GM19395 (cell line): ENCODE measurements at regions not wholly inside any gene's neighbourhood (a gene's known extent, or its start where the extent isn't known, plus 50 kb on each side); places are given as distances from the start of the nearest gene placed in this dataset.

Source experiments
- ATAC-seq: cut with Tn5 transposase; IDR thresholded peaks from one replicate; pipeline ENCODE4 v1.9.1; 2021; ENCODE audit warnings: mild to moderate bottlenecking, moderate library complexity; ENCODE audit not compliant: unreplicated experiment

GRCh38 chr15:70198441-70199123 lies 100.9 kb upstream of the TLE3 start:
- ATAC-seq: no peak

GRCh38 chr15:70197945-70198361 lies 100.2 kb upstream of the TLE3 start:
- ATAC-seq: no peak

- ATAC-seq: no peak
Observed at GRCh38 chr15:70197318-70197944, 99.7 kb upstream of the TLE3 start.

- ATAC-seq: peak; percentile 88
Observed at GRCh38 chr15:70196372-70197316, 98.9 kb upstream of the TLE3 start.

- ATAC-seq: no peak
Observed at GRCh38 chr15:70195587-70196305, 98.0 kb upstream of the TLE3 start.

GRCh38 chr15:70195171-70195570 lies 97.5 kb upstream of the TLE3 start:
- ATAC-seq: no peak

- no peak for ATAC-seq
Observed at GRCh38 chr15:70194266-70194665, 96.5 kb upstream of the TLE3 start.

- ATAC-seq: no peak
Observed at GRCh38 chr15:70193734-70194133, 96.0 kb upstream of the TLE3 start.

- no peak for ATAC-seq
Observed at GRCh38 chr15:70192490-70192889, 94.8 kb upstream of the TLE3 start.

- ATAC-seq: no peak
Observed at GRCh38 chr15:70192041-70192440, 94.3 kb upstream of the TLE3 start.

GRCh38 chr15:70190965-70191364 lies 93.2 kb upstream of the TLE3 start:
- no peak for ATAC-seq

- ATAC-seq: no peak
Observed at GRCh38 chr15:70189826-70190695, 92.3 kb upstream of the TLE3 start.

GRCh38 chr15:70188286-70188685 lies 90.6 kb upstream of the TLE3 start:
- ATAC-seq: no peak

GRCh38 chr15:70187331-70187730 lies 89.6 kb upstream of the TLE3 start:
- ATAC-seq: no peak

- no peak for ATAC-seq
Observed at GRCh38 chr15:70186152-70186551, 88.4 kb upstream of the TLE3 start.

- ATAC-seq: no peak
Observed at GRCh38 chr15:70185251-70185711, 87.6 kb upstream of the TLE3 start.

- no peak for ATAC-seq
Observed at GRCh38 chr15:70182858-70183695, 85.4 kb upstream of the TLE3 start.

- ATAC-seq: no peak
Observed at GRCh38 chr15:70181626-70182255, 84.0 kb upstream of the TLE3 start.
